Liver (tissue), 3 donors: ENCODE measurements at regions not wholly inside any gene's neighbourhood (a gene's known extent, or its start where the extent isn't known, plus 50 kb on each side); places are given as distances from the start of the nearest gene placed in this dataset.

ENCODE experiments used
- CTCF ChIP-seq: fragments of 150-350 bp; IDR thresholded peaks from 2 replicates; pipeline ENCODE4 v1.5.1; 2017; ENCODE audit warnings: improper control_type of control experiment, low read depth, low read length; ENCODE audit not compliant: missing input control
- FOXA1 ChIP-seq: IDR thresholded peaks from 2 replicates; pipeline ENCODE4 v1.6.1; 2016; ENCODE audit warnings: antibody characterized with exemption
- SP1 ChIP-seq: IDR thresholded peaks from 2 replicates; pipeline ENCODE4 v1.6.1; 2018; ENCODE audit warnings: antibody characterized with exemption, mild to moderate bottlenecking
- donor health status: healthy.
- donor health status: healthy.

- TF ChIP-seq CTCF (no peak), FOXA1 (no peak), SP1 (no peak)
Observed at GRCh38 chr13:38440666-38441065, 91.0 kb downstream of the UFM1 start.
